ENCODE measurements at regions not wholly inside any gene's neighbourhood (a gene's known extent, or its start where the extent isn't known, plus 50 kb on each side); places are given as distances from the start of the nearest gene placed in this dataset.

- FAIRE-seq, result no peak
Observed at GRCh38 chr10:94043431-94043990, 49.8 kb downstream of the PLCE1 start.

- no peak for FAIRE-seq
Observed at GRCh38 chr10:94046098-94046497, 52.4 kb downstream of the PLCE1 start.

GRCh38 chr10:94047293-94047692 is 53.6 kb downstream of the PLCE1 start:
- FAIRE-seq, result no peak

DNA sequence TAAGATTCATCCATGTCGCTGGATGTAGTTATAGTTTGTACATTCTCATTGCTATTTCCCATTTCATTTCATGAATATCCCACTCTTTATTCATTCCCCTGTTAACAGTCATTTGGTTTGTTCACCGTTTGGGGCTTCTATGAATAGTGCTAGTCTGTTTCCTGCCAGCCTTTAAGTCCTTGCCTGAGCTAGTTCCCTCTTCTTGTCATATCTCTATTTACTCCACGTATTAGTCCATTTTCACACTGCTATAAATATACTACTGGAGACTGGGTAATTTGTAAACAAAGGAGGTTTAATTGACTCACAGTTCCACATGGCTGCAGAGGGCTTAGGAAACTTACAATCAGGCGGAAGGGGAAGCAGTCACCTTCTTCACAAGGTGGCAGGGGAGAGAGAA is 56.2 kb downstream of the PLCE1 start:
- peak; percentile 86 for FAIRE-seq

DNA sequence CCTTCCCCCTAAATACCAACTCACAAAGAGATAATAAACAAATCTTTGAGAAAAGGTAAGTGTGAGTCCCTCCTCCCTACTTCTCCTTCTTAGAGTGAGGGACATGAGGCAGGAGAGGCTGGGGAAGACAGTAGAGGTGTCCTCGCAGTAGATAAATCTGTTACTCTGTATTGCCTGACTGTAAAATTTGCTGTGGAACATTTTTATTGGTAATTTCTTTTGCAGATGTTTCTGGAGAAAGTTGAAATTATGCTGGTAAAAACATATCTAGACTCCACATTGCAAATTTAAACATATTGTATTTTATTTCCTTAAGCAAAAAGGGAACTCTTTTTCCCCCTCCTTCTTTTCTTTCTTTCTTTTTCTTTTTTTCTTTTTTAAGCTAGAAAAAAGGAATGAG is 58.5 kb downstream of the PLCE1 start:
- no peak for FAIRE-seq

- no peak for FAIRE-seq
Observed at GRCh38 chr10:94052866-94053791, 59.4 kb downstream of the PLCE1 start.

DNA sequence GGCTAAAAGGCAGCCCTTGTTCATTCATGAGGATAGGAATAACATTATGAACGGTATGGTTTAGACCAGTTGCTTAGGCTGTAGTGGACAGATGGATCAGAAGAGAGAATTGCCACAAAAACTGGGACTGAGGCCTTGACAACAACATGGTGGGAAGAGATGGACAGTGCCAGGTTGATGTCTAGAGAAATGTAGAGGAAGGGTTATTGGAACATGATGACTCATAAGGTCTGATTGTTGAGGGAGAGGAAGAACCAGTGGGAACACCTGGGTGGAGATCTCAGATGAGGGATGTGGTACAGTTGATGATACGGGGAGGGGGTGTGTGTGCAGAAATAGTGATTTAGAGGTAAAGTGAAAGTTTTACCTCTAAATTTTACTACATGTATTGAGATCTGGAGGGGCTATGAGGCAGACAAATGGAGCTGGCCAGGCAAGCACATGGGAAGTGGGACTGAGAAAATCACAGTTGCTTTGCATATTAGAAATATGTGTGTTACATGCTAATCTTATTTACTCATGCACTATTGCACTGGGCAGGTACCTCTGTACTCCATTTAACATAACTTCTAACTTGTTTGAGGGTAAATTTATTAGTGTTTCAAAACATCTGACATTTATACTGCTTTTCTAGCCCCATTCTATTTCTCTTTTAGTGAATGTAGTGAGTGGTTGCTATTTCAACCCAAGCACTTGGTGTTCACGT is 65.6 kb downstream of the PLCE1 start:
- FAIRE-seq, result no peak

GRCh38 chr10:94061026-94061425 is 67.3 kb downstream of the PLCE1 start:
- FAIRE-seq, result no peak

DNA sequence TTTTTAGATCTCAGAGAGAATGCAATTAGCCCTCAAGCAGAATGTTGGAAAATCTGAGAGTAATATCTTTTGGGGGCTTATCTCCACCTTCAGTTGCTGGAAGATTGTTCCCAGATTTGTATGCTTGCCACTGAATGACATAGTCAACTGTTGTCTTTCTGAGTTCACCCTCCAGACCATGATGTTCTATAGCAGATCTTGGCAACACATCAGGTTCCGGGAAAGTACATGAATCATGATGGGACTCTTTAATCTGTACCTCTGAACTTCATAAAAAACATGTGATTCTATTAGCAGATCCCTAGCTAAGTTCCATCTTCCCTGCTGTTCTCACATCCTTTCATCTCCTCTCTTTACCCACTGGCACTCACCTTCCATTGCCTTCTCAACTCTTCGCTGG is 68.9 kb downstream of the PLCE1 start:
- no peak for FAIRE-seq

DNA sequence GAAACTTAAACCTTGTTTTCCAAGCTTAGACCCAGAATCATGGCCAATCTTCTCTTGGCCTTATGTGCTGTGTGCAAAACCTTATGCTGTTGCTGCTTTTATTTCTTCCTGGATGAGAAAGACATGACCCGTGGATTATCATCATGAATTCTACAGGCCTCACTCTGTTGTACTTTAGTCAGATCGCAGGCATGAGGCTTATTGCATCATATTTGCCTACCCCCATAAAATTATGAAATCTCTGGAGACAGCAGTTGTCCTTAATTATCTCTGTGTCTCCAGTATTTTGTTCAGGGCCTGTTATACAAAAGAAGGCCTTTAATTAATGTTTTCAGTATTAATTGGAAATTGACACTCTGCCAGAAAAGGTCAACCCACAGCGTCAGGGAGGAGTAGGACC is 71.6 kb downstream of the PLCE1 start:
- FAIRE-seq, result no peak

DNA sequence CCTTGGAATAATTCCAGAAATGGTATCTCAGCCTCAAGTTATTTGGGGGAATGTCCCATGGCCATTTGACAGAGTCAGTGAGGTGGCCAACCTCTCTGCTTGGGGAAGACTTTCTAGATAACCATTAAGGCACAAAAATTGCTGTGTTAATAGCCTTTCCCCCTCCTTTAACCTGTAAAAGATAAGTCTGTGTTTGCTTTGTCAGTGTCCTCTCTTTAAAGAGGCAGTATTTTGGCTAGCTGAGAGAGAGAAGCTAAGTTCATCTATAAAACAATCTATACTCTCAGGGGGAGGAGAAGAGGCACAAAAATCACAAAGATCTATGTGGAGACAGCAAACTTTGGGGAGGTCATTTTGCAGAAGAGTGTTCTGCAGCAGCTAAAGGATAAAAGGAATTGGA is 72.1 kb downstream of the PLCE1 start:
- no peak for FAIRE-seq

- FAIRE-seq, result no peak
Observed at GRCh38 chr10:94066411-94066810, 72.7 kb downstream of the PLCE1 start.

DNA sequence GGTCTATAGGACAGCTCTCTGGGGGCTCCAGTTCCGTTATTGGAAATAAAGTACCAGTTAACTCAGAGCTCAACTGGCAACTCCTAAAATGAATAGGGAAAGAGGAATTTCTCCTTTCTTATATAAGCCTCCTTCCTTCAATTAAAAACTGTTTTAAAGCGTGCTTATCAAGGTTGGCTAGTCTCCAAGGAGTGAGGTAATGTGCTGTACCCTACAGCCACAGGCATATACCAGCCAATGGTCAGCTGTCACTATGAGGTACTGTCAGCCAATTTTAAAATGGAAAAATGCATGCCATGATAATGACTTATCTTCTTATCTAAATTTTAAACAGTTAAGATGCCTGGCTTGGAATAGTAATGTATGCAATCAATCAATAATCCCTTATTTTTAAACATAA is 76.2 kb downstream of the PLCE1 start:
- no peak for FAIRE-seq

GRCh38 chr10:94074462-94074861 is 80.7 kb downstream of the PLCE1 start:
- FAIRE-seq, result peak; percentile 5

DNA sequence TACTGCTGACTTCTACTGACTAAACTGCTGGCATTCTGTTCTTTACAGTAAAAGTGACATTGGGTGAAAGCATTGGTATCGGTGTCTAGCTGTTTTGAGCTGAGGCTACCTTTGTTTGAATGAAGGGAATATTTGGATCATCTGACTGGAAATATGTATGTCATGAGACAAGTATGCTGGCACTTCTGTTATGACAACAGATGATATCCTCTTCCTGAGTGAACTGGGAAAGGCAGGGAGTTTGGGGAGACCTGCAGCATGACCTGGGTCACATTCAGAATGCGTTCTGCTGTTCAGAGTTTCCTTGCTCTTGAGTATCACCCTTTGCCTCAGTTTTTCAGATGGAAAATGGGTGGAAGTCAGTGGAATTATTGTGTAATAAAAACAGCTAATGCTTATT is 81.8 kb downstream of the PLCE1 start:
- no peak for FAIRE-seq

- peak; percentile 58 for FAIRE-seq
Observed at GRCh38 chr10:94076325-94076841, 82.7 kb downstream of the PLCE1 start.

DNA sequence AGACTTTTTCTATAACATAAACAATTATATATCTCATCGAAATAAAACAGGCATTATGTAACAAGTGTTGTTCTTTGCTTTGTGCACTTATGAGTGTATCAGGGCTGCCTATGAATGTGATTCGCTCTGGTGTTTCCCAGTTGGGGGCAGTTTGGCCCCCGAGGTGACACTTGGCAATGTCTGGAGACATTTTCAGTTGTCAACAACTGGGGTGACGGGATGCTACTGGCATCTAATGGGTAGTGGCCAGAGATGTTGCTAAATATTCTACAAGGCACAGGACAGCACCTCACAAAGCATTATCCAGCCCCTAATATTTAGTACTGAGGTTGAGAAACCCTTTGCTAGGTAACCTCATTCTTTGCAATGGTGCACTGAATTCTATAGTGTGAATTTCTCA is 83.3 kb downstream of the PLCE1 start:
- FAIRE-seq, result no peak

DNA sequence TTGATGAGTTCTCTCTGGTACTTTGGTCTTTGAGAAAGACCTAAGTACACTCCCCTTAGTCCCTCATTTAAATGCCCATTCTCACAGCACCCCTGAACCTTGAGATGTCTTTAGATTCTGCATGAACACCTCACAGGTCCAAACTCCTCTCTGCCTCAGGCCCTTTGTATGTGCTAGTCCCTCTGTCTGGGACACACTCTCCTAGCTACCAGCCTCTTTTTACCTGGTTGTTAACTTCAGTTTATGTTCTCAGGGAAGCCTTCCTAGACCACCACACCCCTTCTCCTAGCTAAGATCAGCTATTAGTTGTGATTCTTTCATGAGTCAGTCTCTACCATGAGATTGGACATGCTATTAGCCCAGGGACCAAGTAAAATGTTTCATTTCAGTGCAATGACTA is 86.4 kb downstream of the PLCE1 start:
- FAIRE-seq, result no peak

DNA sequence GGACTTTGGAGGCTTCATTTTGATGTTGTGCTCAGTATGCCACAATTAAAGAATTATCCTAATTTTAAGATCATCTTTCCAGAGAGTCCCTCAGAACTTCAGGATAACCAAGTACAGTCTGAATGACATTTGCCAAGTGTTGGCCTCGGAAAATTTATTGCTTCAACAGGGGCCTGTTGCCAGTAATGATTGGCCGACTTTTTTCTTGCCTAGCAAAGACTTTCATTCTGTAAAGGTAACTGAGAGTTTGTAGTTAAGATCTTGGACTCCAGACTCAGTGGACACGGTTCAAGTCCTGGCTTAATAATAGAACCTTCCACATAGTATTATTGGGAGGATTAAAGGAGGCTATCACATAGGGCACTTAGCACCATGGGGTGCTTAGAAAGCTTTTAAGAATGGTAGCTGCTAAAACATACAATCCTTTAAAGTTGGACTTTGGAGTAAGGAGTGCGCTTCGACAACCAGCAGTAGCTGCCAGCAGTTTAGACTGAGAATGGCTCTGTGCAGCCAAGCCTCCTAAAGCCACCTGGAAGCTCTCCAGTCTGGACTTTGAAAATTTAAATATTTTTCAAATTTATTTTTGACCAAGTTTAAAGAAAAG is 90.0 kb downstream of the PLCE1 start:
- FAIRE-seq, result no peak

- no peak for FAIRE-seq
Observed at GRCh38 chr10:94084344-94084743, 90.6 kb downstream of the PLCE1 start.

- no peak for FAIRE-seq
Observed at GRCh38 chr10:94085288-94085687, 91.6 kb downstream of the PLCE1 start.

DNA sequence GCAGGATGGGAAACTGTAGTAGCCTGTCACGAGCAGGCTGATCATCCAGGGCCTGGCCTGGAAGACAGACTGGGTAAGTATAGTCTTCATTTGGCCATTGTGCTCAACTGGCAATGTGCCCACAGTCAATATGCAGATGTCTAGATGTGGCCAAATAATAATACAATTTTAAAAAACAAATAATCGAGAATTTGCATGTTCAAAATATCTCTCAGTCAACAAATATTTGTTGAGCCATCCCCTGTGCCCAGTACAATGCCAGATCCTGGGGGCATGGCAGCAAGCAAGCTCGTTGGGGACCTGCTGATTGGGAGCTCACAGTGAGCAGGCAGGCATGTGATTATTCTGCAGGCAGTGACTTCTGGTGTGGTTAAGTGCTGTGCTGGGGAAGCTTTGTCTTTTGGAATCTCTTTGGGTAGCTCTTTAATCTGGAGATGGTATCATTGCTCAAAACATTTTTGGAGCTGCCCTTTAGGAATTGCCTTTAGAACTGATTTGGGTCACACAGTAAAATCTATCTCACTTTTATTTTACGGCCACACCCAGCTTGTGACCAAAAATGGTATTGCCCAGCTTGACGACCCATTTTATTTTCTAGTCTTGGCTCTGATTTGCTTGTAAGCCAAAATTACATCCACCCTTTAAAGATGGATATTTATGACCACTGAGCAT is 92.2 kb downstream of the PLCE1 start:
- no peak for FAIRE-seq

DNA sequence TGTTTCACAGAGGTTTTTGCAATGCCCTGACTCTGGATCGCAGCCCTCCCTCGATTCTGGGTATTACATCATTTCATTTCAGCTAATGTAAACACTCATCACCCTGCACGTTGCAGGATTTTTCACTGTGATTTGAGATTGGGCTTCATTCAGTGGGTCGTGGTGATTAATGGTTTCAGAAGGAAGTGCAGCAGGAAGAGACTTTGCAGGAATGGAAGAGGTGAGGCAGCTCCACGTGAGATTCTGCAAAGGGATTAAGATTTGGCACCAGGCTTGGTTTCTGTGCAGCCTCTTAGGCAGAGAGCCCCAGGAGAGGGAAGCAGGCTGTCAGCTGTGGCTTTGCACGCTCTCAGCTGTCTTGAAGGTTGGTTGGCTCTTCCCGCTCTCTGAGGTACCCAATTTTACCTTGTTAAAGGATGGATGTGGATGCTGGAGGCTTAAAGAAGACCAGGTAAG is 95.2 kb downstream of the PLCE1 start:
- FAIRE-seq, result peak; percentile 5

Measured in islet of Langerhans (tissue), 1 donor.